HG02943 (cell line): ENCODE measurements at regions not wholly inside any gene's neighbourhood (a gene's known extent, or its start where the extent isn't known, plus 50 kb on each side); places are given as distances from the start of the nearest gene placed in this dataset.
"Not testable (repeated sequence)": the region's sequence is repeated elsewhere in the genome, so short reads cannot be mapped to it uniquely, and the experiment has no call there.

Experiments
- ATAC-seq: cut with Tn5 transposase; IDR thresholded peaks from one replicate; pipeline ENCODE4 v1.9.1; 2021; ENCODE audit warnings: mild to moderate bottlenecking, low read depth, moderate library complexity; ENCODE audit not compliant: unreplicated experiment

- ATAC-seq, result no peak
Measured at GRCh38 chr20:1845163-1845523, 50.1 kb upstream of the SIRPA start.

GRCh38 chr20:1844325-1845162 is 50.7 kb upstream of the SIRPA start:
- peak; percentile 73 for ATAC-seq

GRCh38 chr20:1842281-1842680 is 52.9 kb upstream of the SIRPA start:
- ATAC-seq, result no peak

GRCh38 chr20:1841554-1842140 is 53.6 kb upstream of the SIRPA start:
- no peak for ATAC-seq

- no peak for ATAC-seq
Measured at GRCh38 chr20:1840817-1841553, 54.2 kb upstream of the SIRPA start.

GRCh38 chr20:1839376-1840317 is 55.6 kb upstream of the SIRPA start:
- not testable (repeated sequence) for ATAC-seq

GRCh38 chr20:1838556-1839279 is 56.5 kb upstream of the SIRPA start:
- no peak for ATAC-seq

- no peak for ATAC-seq
Measured at GRCh38 chr20:1835186-1836035, 59.8 kb upstream of the SIRPA start.

- no peak for ATAC-seq
Measured at GRCh38 chr20:1833728-1834726, 61.2 kb upstream of the SIRPA start.

- no peak for ATAC-seq
Measured at GRCh38 chr20:1833216-1833615, 62.0 kb upstream of the SIRPA start.

- no peak for ATAC-seq
Measured at GRCh38 chr20:1832634-1833033, 62.6 kb upstream of the SIRPA start.

- no peak for ATAC-seq
Measured at GRCh38 chr20:1831606-1832005, 63.6 kb upstream of the SIRPA start.

- ATAC-seq, result no peak
Measured at GRCh38 chr20:1831096-1831495, 64.1 kb upstream of the SIRPA start.

- ATAC-seq, result no peak
Measured at GRCh38 chr20:1830240-1830639, 65.0 kb upstream of the SIRPA start.

GRCh38 chr20:1829531-1829930 is 65.7 kb upstream of the SIRPA start:
- ATAC-seq, result no peak

- ATAC-seq, result no peak
Measured at GRCh38 chr20:1828786-1829131, 66.4 kb upstream of the SIRPA start.

- ATAC-seq, result no peak
Measured at GRCh38 chr20:1827974-1828785, 67.0 kb upstream of the SIRPA start.
